ENCODE measurements at regions not wholly inside any gene's neighbourhood (a gene's known extent, or its start where the extent isn't known, plus 50 kb on each side); places are given as distances from the start of the nearest gene placed in this dataset.

- Histone ChIP-seq H3K4me3 (ENCODE audit: low read length in 2 of 2) (no peak overlapping the region), H3K9me3 (ENCODE audit: control insufficient read depth in 2 of 2, insufficient read depth in 1 of 2, low read length in 1 of 2) (no peaks in the 10 kb centered on the region), H3K4me1 (ENCODE audit: control insufficient read depth in 2 of 2, insufficient read depth in 2 of 2, low read length in 2 of 2) (no peaks in the 10 kb centered on the region), H3K27me3 (ENCODE audit: control insufficient read depth in 2 of 2, insufficient read depth in 1 of 2, low read length in 1 of 2) (no peaks in the 10 kb centered on the region), H3K27ac (ENCODE audit: low read depth in 1 of 2, low read length in 1 of 2) (no peak overlapping the region), H3K36me3 (ENCODE audit: control insufficient read depth in 2 of 2, insufficient read depth in 2 of 2, low read length in 1 of 2) (no peaks in the 10 kb centered on the region)
- 69% methylated on average over 4 of the region's 4 CpGs for WGBS
- no peak for DNase-seq (ENCODE audit: low read depth in 6 of 9, low spot score in 9 of 9)
Observed at GRCh38 chr18:6606411-6607085, 123.0 kb upstream of the ARHGAP28 start.

- H3K9me3 ChIP-seq (ENCODE audit: control insufficient read depth in 2 of 2, insufficient read depth in 1 of 2, low read length in 1 of 2) = no peaks in the 10 kb centered on the region
- DNase-seq (ENCODE audit: low read depth in 6 of 9, low spot score in 9 of 9) = no peak
- H3K27me3 ChIP-seq (ENCODE audit: control insufficient read depth in 2 of 2, insufficient read depth in 1 of 2, low read length in 1 of 2) = no peaks in the 10 kb centered on the region
- no peak overlapping the region for H3K4me3 ChIP-seq (ENCODE audit: low read length in 2 of 2)
- H3K4me1 ChIP-seq (ENCODE audit: control insufficient read depth in 2 of 2, insufficient read depth in 2 of 2, low read length in 2 of 2) = no peaks in the 10 kb centered on the region
- H3K36me3 ChIP-seq (ENCODE audit: control insufficient read depth in 2 of 2, insufficient read depth in 2 of 2, low read length in 1 of 2) = no peaks in the 10 kb centered on the region
- WGBS = 85% methylated on average over 6 of the region's 6 CpGs
- no peak overlapping the region for H3K27ac ChIP-seq (ENCODE audit: low read depth in 1 of 2, low read length in 1 of 2)
Observed at GRCh38 chr18:6607343-6607742, 122.2 kb upstream of the ARHGAP28 start.

- Histone ChIP-seq H3K36me3 (ENCODE audit: control insufficient read depth in 2 of 2, insufficient read depth in 2 of 2, low read length in 1 of 2) (no peaks in the 10 kb centered on the region), H3K9me3 (ENCODE audit: control insufficient read depth in 2 of 2, insufficient read depth in 1 of 2, low read length in 1 of 2) (no peaks in the 10 kb centered on the region), H3K4me1 (ENCODE audit: control insufficient read depth in 2 of 2, insufficient read depth in 2 of 2, low read length in 2 of 2) (no peaks in the 10 kb centered on the region), H3K4me3 (ENCODE audit: low read length in 2 of 2) (no peak overlapping the region), H3K27me3 (ENCODE audit: control insufficient read depth in 2 of 2, insufficient read depth in 1 of 2, low read length in 1 of 2) (no peaks in the 10 kb centered on the region), H3K27ac (ENCODE audit: low read depth in 1 of 2, low read length in 1 of 2) (no peak overlapping the region)
- 93% methylated on average over 7 of the region's 7 CpGs for WGBS
- no peak for DNase-seq (ENCODE audit: low read depth in 6 of 9, low spot score in 9 of 9)
Observed at GRCh38 chr18:6609666-6610264, 119.8 kb upstream of the ARHGAP28 start.

GRCh38 chr18:6610466-6610865 is 119.0 kb upstream of the ARHGAP28 start:
- no peak overlapping the region for H3K4me3 ChIP-seq (ENCODE audit: low read length in 2 of 2)
- H3K27ac ChIP-seq (ENCODE audit: low read depth in 1 of 2, low read length in 1 of 2) = no peak overlapping the region
- no peaks in the 10 kb centered on the region for H3K4me1 ChIP-seq (ENCODE audit: control insufficient read depth in 2 of 2, insufficient read depth in 2 of 2, low read length in 2 of 2)
- DNase-seq (ENCODE audit: low read depth in 6 of 9, low spot score in 9 of 9) = no peak
- H3K9me3 ChIP-seq (ENCODE audit: control insufficient read depth in 2 of 2, insufficient read depth in 1 of 2, low read length in 1 of 2) = no peaks in the 10 kb centered on the region
- H3K36me3 ChIP-seq (ENCODE audit: control insufficient read depth in 2 of 2, insufficient read depth in 2 of 2, low read length in 1 of 2) = no peaks in the 10 kb centered on the region
- 76% methylated on average over 3 of the region's 3 CpGs for WGBS
- no peaks in the 10 kb centered on the region for H3K27me3 ChIP-seq (ENCODE audit: control insufficient read depth in 2 of 2, insufficient read depth in 1 of 2, low read length in 1 of 2)

DNA sequence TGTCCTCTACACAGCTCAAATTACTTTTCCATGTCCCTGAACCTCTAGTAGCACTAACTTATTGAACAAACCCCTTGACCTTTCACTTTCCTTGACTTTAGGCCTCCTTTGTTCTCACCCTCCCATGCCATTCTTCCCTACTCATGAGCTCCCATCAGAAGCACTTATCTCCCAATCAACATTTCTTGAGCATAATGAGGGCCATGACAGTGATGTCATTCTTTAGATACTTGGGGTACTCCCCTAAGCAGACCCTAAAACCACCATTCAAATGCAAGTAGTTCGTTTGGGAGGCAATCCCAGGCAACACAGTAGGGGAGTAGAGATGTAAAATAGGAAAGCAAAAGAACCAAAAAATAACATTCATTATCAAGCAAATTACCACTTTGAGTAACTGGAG is 115.9 kb upstream of the ARHGAP28 start:
- Histone ChIP-seq H3K27ac (ENCODE audit: low read depth in 1 of 2, low read length in 1 of 2) (no peak overlapping the region), H3K36me3 (ENCODE audit: control insufficient read depth in 2 of 2, insufficient read depth in 2 of 2, low read length in 1 of 2) (no peaks in the 10 kb centered on the region), H3K27me3 (ENCODE audit: control insufficient read depth in 2 of 2, insufficient read depth in 1 of 2, low read length in 1 of 2) (no peaks in the 10 kb centered on the region), H3K4me3 (ENCODE audit: low read length in 2 of 2) (no peak overlapping the region), H3K9me3 (ENCODE audit: control insufficient read depth in 2 of 2, insufficient read depth in 1 of 2, low read length in 1 of 2) (no peaks in the 10 kb centered on the region), H3K4me1 (ENCODE audit: control insufficient read depth in 2 of 2, insufficient read depth in 2 of 2, low read length in 2 of 2) (no peaks in the 10 kb centered on the region)
- no peak for DNase-seq (ENCODE audit: low read depth in 6 of 9, low spot score in 9 of 9)
- 43% methylated on average over 1 of the region's 1 CpG for WGBS

DNA sequence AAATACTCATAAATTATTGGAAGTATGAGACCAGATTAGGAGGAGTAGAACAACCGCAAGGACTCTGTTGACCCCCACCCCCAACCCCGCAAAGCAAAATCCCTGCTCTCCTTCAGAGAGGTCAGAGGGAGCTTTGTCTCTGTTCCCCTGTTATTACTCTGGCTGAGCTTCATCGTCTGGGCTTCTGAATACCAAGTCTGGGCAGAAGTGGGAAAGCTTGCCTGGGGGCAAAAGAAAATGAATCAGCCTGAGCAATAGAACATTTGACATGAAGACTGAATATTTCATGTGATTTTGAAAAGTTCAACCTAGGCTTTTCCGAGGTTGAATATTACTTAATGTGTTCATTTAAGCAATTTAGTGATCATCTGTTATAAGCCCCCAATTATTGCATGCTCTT is 114.6 kb upstream of the ARHGAP28 start:
- 95% methylated on average over 4 of the region's 4 CpGs for WGBS
- no peak for DNase-seq (ENCODE audit: low read depth in 6 of 9, low spot score in 9 of 9)
- no peaks in the 10 kb centered on the region for H3K9me3 ChIP-seq (ENCODE audit: control insufficient read depth in 2 of 2, insufficient read depth in 1 of 2, low read length in 1 of 2)
- no peaks in the 10 kb centered on the region for H3K36me3 ChIP-seq (ENCODE audit: control insufficient read depth in 2 of 2, insufficient read depth in 2 of 2, low read length in 1 of 2)
- no peaks in the 10 kb centered on the region for H3K27me3 ChIP-seq (ENCODE audit: control insufficient read depth in 2 of 2, insufficient read depth in 1 of 2, low read length in 1 of 2)
- no peak overlapping the region for H3K27ac ChIP-seq (ENCODE audit: low read depth in 1 of 2, low read length in 1 of 2)
- no peaks in the 10 kb centered on the region for H3K4me1 ChIP-seq (ENCODE audit: control insufficient read depth in 2 of 2, insufficient read depth in 2 of 2, low read length in 2 of 2)
- no peak overlapping the region for H3K4me3 ChIP-seq (ENCODE audit: low read length in 2 of 2)

DNA sequence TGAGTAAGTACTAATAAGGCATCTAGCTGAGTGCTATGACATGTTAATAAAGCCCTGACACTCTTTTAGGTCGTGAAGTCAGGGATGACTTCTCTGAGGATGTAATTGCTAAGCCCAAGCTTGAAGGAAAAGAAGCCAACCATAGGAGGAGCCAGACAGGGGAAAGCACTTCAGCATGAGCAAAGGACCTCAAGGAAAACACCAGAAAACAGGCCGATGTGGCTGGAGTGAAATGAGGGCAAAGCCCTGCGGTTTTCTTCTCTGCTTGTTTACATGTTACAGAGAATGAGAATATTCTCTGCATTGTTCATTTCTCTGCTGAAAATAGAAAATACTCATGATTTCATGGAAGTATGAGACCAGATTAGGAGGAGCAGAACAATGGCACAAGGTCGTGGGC is 112.5 kb upstream of the ARHGAP28 start:
- WGBS = 66% methylated on average over 4 of the region's 4 CpGs
- no peaks in the 10 kb centered on the region for H3K9me3 ChIP-seq (ENCODE audit: control insufficient read depth in 2 of 2, insufficient read depth in 1 of 2, low read length in 1 of 2)
- no peak for DNase-seq (ENCODE audit: low read depth in 6 of 9, low spot score in 9 of 9)
- H3K36me3 ChIP-seq (ENCODE audit: control insufficient read depth in 2 of 2, insufficient read depth in 2 of 2, low read length in 1 of 2) = no peaks in the 10 kb centered on the region
- no peaks in the 10 kb centered on the region for H3K4me1 ChIP-seq (ENCODE audit: control insufficient read depth in 2 of 2, insufficient read depth in 2 of 2, low read length in 2 of 2)
- no peak overlapping the region for H3K27ac ChIP-seq (ENCODE audit: low read depth in 1 of 2, low read length in 1 of 2)
- H3K27me3 ChIP-seq (ENCODE audit: control insufficient read depth in 2 of 2, insufficient read depth in 1 of 2, low read length in 1 of 2) = no peaks in the 10 kb centered on the region
- H3K4me3 ChIP-seq (ENCODE audit: low read length in 2 of 2) = no peak overlapping the region

- H3K4me3 ChIP-seq (ENCODE audit: low read length in 2 of 2) = no peak overlapping the region
Observed at GRCh38 chr18:6621437-6621836, 108.1 kb upstream of the ARHGAP28 start.

GRCh38 chr18:6623278-6623677 is 106.2 kb upstream of the ARHGAP28 start:
- H3K27me3 ChIP-seq (ENCODE audit: control insufficient read depth in 2 of 2, insufficient read depth in 1 of 2, low read length in 1 of 2) = no peaks in the 10 kb centered on the region

More at GRCh38 chr18:6621437-6621836, 108.1 kb upstream of the ARHGAP28 start:
- 73% methylated on average over 4 of the region's 4 CpGs for WGBS
- H3K4me1 ChIP-seq (ENCODE audit: control insufficient read depth in 2 of 2, insufficient read depth in 2 of 2, low read length in 2 of 2) = no peaks in the 10 kb centered on the region
- H3K27me3 ChIP-seq (ENCODE audit: control insufficient read depth in 2 of 2, insufficient read depth in 1 of 2, low read length in 1 of 2) = no peaks in the 10 kb centered on the region
- H3K9me3 ChIP-seq (ENCODE audit: control insufficient read depth in 2 of 2, insufficient read depth in 1 of 2, low read length in 1 of 2) = no peaks in the 10 kb centered on the region
- H3K27ac ChIP-seq (ENCODE audit: low read depth in 1 of 2, low read length in 1 of 2) = no peak overlapping the region
- H3K36me3 ChIP-seq (ENCODE audit: control insufficient read depth in 2 of 2, insufficient read depth in 2 of 2, low read length in 1 of 2) = no peaks in the 10 kb centered on the region
- DNase-seq (ENCODE audit: low read depth in 6 of 9, low spot score in 9 of 9) = no peak

More at GRCh38 chr18:6623278-6623677, 106.2 kb upstream of the ARHGAP28 start:
- Histone ChIP-seq H3K9me3 (ENCODE audit: control insufficient read depth in 2 of 2, insufficient read depth in 1 of 2, low read length in 1 of 2) (no peaks in the 10 kb centered on the region), H3K4me1 (ENCODE audit: control insufficient read depth in 2 of 2, insufficient read depth in 2 of 2, low read length in 2 of 2) (no peaks in the 10 kb centered on the region), H3K4me3 (ENCODE audit: low read length in 2 of 2) (no peak overlapping the region), H3K36me3 (ENCODE audit: control insufficient read depth in 2 of 2, insufficient read depth in 2 of 2, low read length in 1 of 2) (no peaks in the 10 kb centered on the region), H3K27ac (ENCODE audit: low read depth in 1 of 2, low read length in 1 of 2) (no peak overlapping the region)
- 92% methylated on average over 2 of the region's 2 CpGs for WGBS
- no peak for DNase-seq (ENCODE audit: low read depth in 6 of 9, low spot score in 9 of 9)

All from thymus (tissue), 11 donors.